ENCODE measurements at regions not wholly inside any gene's neighbourhood (a gene's known extent, or its start where the extent isn't known, plus 50 kb on each side); places are given as distances from the start of the nearest gene placed in this dataset.
"Not testable (repeated sequence)": the region's sequence is repeated elsewhere in the genome, so short reads cannot be mapped to it uniquely, and the experiment has no call there.

GRCh38 chr12:67057072-67057471 is 212.1 kb upstream of the CAND1 start:
- Histone ChIP-seq H3K36me3 (no peaks in the 10 kb centered on the region), H3K27me3 (peaks cover 5% of the 10 kb centered on the region; the same call in 1 of the 2 replicates), H3K4me3 (no peak overlapping the region), H3K9me3 (no peaks in the 10 kb centered on the region)
- DNase-seq = no peak

DNA sequence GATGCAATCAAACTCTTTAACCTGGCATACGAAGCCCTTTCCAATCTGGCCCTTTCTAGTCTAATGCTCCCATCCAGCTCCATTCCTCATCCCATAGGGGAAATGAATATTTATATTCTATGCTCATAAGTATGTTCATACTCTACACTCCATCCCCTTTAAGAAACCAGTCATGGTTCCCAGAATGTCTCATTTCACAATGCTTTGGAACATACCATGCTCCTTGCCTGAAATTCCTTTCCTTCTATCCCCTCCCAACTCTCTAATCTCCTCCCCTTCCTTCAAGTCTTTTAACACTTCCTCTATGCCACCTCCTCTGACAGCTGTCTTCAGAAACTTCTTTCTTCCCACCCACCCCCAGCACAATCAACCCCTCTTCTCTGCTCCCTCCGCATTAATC is 207.0 kb upstream of the CAND1 start:
- Histone ChIP-seq H3K36me3 (no peaks in the 10 kb centered on the region), H3K4me3 (no peak overlapping the region), H3K27me3 (peaks cover 36% of the 10 kb centered on the region), H3K9me3 (no peaks in the 10 kb centered on the region)
- DNase-seq = no peak

GRCh38 chr12:67067453-67068203 is 201.5 kb upstream of the CAND1 start:
- Histone ChIP-seq H3K9me3 (no peaks in the 10 kb centered on the region), H3K36me3 (no peaks in the 10 kb centered on the region), H3K27me3 (peaks cover 52% of the 10 kb centered on the region), H3K4me3 (no peak overlapping the region)
- no peak for DNase-seq

DNA sequence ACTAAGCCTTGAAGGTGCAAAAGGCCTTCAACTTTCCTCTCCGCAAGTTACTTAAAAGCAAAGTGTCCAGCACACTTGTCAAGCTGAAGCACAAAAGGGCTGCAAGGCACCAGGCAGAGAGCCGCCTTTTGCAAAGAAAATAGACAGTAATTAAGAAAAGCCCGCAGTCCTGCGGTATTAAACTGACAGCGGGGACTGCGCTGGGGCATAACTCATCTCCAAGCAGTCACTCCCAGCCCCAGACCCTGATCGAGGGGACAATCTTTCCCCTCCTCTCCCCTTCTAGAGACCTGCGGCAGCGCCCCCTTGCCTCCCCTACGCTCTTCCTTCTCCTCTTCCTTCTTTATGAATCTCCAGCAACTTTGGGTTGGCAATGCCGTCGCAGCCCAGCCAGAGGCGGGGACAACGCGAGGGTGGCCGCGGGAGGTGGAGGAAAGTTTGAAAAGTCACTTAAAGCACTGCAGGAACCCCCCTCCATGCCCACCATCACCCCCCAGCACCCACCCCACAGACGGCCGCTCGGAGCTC is 200.9 kb upstream of the CAND1 start:
- Histone ChIP-seq H3K36me3 (no peaks in the 10 kb centered on the region), H3K27me3 (peaks cover 46% of the 10 kb centered on the region), H3K9me3 (no peaks in the 10 kb centered on the region), H3K4me3 (no peak overlapping the region; the same call in 1 of the 2 replicates)
- no peak for DNase-seq

DNA sequence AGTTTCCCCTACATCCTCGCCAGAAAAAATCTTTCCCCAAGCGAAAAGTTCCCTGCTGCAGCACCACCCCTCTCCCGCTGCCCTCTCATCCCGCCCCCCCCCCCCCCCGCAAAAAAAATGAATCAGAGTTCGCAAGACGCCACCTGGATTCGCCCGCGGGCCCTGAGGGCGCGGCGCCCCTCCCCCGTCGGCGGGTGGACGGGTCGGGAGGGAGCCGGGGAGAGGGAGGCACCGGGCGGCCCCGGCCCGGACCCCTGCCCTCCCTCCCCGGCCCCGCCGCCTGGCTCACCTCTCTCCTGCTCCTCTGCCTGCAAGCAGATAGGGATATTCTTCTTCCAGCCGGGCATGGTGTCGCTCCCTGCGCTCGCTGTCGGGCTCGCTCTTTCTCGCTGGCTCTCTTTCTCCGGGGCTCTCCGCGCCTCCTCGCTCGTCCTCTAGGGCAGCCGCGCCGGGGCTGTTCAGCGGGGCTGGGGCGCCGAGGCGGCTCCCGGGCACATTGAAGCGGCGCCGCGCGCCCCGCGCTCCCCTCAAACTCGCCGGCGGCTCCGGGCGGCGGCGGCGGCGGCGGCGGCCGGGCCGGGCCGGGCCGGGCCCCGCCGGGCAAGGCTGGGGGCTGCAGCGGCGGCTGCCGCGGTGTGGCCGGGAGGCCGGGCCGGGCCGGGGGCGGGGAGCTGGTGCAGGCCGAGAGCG is 200.3 kb upstream of the CAND1 start:
- Histone ChIP-seq H3K36me3 (no peaks in the 10 kb centered on the region), H3K4me3 (peak overlapping the region; percentile 41), H3K9me3 (no peaks in the 10 kb centered on the region), H3K27me3 (peaks cover 45% of the 10 kb centered on the region)
- peak; percentile 49 for DNase-seq

DNA sequence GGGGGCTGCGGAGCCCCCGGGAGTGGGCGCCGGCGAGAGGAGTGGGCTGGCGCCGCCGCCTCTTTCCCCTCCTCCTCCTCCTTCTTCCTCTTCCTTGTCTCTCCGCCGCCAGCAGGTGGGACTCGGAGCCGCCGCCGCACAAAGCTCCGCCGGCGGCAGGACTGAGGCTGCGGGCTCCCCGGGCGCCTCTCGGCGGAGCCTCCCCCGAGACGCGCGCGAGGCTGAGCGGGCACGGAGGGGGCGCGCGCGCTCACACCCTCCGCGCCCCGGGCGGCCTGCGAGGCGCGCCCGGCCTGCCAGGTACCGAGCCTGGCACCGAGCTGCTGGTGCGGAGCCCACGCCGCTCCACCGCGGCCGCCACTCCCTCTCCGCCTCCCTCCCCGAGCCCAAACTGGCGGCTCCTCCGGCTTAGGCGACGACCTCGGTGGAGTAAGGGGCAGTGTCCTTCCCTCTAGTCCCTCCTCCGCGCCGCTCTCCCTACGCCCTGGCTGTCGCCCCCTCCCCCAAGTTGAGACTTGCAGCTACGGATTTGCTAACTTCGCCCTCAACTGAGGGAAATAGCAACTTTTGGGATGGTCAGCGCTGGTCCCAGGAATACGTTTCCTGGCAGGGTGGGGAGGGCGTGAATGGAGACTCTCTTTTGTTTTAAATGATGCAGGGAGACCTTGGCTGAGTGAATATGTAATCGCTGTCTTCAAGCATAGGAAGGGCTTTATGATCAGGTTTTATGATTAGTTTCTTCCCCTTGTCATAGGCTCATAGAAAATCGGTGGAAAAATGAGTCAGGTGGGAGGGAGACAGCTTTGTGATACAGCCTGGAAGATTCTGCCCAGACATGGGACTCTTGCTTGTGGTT is 199.5 kb upstream of the CAND1 start:
- peaks cover 41% of the 10 kb centered on the region for H3K27me3 ChIP-seq
- no peaks in the 10 kb centered on the region for H3K9me3 ChIP-seq
- no peak overlapping the region; the same call in 1 of the 2 replicates for H3K4me3 ChIP-seq
- peak; percentile 24 for DNase-seq
- no peaks in the 10 kb centered on the region for H3K36me3 ChIP-seq

DNA sequence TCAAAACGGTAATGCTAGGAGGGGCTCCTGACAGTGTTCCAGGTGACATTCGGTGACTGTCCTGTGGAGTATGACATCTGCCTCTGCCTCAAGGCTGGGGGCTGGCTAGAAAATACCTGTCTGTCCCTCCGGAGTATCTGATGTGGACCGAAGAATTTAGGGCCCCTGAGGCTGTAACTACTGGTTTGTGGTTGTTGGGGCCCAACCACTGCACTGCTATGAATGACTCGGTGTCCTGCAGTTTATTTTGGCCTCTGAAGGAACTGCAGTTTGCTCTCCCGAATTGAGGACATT is 198.9 kb upstream of the CAND1 start:
- Histone ChIP-seq H3K9me3 (no peaks in the 10 kb centered on the region), H3K27me3 (peaks cover 38% of the 10 kb centered on the region), H3K36me3 (no peaks in the 10 kb centered on the region), H3K4me3 (no peak overlapping the region)
- no peak for DNase-seq

DNA sequence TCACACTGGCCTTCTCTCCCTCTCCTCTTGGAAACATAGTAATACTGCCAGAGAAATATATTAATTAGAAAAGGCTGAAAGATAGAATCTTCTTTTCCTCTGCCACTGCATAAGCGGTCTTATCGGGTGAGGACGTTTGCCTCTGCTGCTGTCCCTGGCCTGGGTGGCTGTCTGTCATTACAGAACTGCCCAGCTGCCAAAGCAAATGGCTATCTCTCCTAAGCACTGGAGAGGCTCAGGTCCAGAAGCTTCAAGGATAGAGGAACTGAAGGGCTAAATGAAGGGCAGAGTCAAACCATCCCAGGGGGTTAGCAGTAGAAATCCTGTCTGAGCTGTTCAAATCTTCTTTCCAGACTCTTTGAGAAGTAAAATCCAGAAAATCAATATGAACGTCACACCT is 198.6 kb upstream of the CAND1 start:
- no peak overlapping the region for H3K4me3 ChIP-seq
- peaks cover 35% of the 10 kb centered on the region for H3K27me3 ChIP-seq
- no peak for DNase-seq

DNA sequence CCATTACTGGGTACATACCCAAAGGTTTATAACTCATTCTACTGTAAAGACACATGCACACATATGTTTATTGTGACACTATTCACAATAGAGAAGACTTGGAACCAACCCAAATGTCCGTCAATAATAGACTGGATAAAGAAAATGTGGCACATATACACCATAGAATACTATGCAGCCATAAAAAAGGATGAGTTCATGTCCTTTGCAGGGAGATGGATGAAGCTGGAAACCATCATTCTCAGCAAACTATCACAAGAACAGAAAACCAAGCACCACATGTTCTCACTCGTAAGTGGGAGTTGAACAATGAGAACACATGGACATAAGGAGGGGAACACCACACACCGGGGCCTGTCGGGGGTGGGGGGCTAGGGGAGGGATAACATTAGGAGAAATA is 196.9 kb upstream of the CAND1 start:
- H3K36me3 ChIP-seq, H3K9me3 ChIP-seq, DNase-seq, H3K4me3 ChIP-seq: not testable (repeated sequence)
- peaks cover 29% of the 10 kb centered on the region for H3K27me3 ChIP-seq

More for the DNA sequence above, 198.6 kb upstream of the CAND1 start:
- no peaks in the 10 kb centered on the region for H3K36me3 ChIP-seq
- no peaks in the 10 kb centered on the region for H3K9me3 ChIP-seq

DNA sequence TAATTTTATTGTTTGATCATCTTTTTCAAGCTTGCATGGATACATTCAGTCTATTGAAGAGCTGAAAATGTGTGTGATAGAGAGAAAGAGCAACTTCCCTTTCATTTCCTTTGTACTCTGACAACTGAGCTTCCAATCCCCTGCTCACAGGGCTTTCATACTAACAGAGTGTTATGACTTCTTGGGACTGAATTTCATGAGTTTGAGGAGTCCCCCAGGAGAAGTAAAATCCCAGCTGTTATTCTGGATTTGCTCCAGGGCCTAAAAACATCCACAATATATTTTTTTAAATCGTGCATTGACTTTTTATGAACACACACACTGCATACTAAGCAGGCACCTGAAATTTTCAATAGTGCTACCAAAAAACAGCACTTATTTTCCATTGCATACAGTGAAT is 195.8 kb upstream of the CAND1 start:
- Histone ChIP-seq H3K4me3 (no peak overlapping the region), H3K27me3 (peaks cover 22% of the 10 kb centered on the region), H3K9me3 (no peaks in the 10 kb centered on the region), H3K36me3 (no peaks in the 10 kb centered on the region)
- DNase-seq = no peak

DNA sequence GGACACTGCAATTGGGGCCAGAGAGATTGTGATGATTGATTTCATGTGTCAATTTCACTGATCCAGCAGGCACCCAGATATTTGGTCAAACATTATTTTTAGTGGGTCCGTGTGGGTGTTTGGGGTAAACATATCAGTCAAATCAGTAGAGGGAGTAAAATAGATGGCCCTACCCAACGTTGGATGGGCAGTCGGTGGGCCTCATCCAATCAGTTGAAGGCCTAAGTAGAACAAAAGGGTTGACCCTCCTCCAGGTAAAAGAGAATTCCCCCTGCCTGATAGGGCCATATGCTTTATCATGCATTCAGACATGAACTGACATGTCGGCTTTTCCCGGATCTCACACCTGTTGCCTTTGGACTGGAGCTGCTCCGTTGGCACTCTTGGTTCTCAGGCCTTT is 195.1 kb upstream of the CAND1 start:
- no peak overlapping the region for H3K4me3 ChIP-seq
- peaks cover 28% of the 10 kb centered on the region for H3K27me3 ChIP-seq
- no peaks in the 10 kb centered on the region for H3K36me3 ChIP-seq
- DNase-seq = no peak
- no peaks in the 10 kb centered on the region for H3K9me3 ChIP-seq

GRCh38 chr12:67077617-67078016 is 191.5 kb upstream of the CAND1 start:
- peaks cover 44% of the 10 kb centered on the region for H3K27me3 ChIP-seq
- H3K36me3 ChIP-seq = no peaks in the 10 kb centered on the region
- no peak overlapping the region for H3K4me3 ChIP-seq
- DNase-seq = no peak
- no peaks in the 10 kb centered on the region for H3K9me3 ChIP-seq

DNA sequence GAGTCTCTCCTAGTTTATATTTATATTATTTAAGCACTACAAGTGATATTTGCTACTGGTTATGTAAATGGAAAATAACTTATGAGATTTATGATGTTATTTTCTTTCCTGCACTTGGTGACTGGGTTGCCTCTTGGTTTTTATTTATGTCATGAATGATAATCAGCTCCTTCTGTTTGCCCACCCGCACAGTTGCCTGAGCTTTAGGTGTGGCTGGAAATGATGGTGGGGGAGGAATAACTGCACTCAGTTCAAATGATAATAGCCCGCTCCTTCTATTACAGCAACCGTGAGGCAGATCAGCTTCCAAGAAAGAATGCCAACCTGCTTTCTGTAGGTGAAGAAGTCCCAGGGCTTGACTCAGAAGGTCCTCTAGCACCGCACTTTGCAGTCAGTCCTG is 190.2 kb upstream of the CAND1 start:
- Histone ChIP-seq H3K27me3 (peaks cover 46% of the 10 kb centered on the region), H3K4me3 (no peak overlapping the region), H3K36me3 (no peaks in the 10 kb centered on the region), H3K9me3 (no peaks in the 10 kb centered on the region)
- no peak for DNase-seq

GRCh38 chr12:67080637-67081036 is 188.5 kb upstream of the CAND1 start:
- Histone ChIP-seq H3K36me3 (no peaks in the 10 kb centered on the region), H3K27me3 (peaks cover 46% of the 10 kb centered on the region), H3K4me3 (no peak overlapping the region), H3K9me3 (no peaks in the 10 kb centered on the region)
- no peak for DNase-seq

DNA sequence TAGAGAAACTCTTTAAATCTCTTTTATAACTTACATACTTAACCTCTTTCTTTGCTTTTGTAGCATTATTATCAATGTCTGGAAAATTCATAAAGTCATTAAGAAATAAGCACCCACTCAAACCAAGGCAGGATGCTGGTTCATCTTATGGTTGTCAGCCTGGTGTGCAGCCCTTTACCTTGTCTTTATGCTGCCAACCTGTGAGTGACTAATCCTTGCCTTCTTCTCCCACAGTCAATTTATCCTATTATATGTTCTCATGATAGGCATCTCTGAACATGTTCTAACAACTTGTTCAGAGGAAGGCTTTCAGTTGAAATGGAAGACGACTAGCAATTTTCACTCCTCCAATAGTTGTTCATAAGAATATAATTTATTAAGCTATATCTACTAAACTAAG is 186.9 kb upstream of the CAND1 start:
- Histone ChIP-seq H3K4me3 (no peak overlapping the region), H3K27me3 (peaks cover 48% of the 10 kb centered on the region), H3K9me3 (no peaks in the 10 kb centered on the region), H3K36me3 (no peaks in the 10 kb centered on the region)
- DNase-seq = no peak

- no peak for DNase-seq
- Histone ChIP-seq H3K4me3 (no peak overlapping the region), H3K36me3 (no peaks in the 10 kb centered on the region), H3K9me3 (no peaks in the 10 kb centered on the region), H3K27me3 (peaks cover 42% of the 10 kb centered on the region)
These were observed 183.5 kb upstream of the CAND1 start for GRCh38 chr12:67085699-67086098.

DNA sequence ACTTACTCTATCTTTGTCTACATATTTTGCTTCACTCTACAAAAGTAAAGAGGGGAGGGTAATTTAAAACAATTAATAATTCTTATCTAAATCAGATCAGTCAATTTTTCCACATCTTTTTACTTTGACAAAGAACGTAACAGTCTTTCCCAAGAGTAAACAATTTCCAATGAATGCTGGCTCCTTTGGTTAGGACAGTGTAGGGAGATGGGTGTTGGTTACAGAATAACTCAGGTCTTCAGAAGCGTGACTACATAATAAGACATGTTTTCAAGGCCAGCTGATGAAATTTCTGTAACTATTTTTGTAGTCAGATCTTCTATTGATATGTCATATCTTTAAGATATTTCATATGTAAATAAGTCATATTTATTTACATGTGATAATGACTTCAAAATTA is 183.0 kb upstream of the CAND1 start:
- no peak for DNase-seq
- H3K27me3 ChIP-seq = peaks cover 43% of the 10 kb centered on the region
- H3K4me3 ChIP-seq = no peak overlapping the region
- H3K9me3 ChIP-seq = no peaks in the 10 kb centered on the region
- no peaks in the 10 kb centered on the region for H3K36me3 ChIP-seq
